H9 (cell line): ENCODE measurements at regions not wholly inside any gene's neighbourhood (a gene's known extent, or its start where the extent isn't known, plus 50 kb on each side); places are given as distances from the start of the nearest gene placed in this dataset.

Experiments used
- DNase-seq: peaks from one replicate; pipeline ENCODE4 v3.0.0-alpha.2; 2017
- H2AFZ ChIP-seq: one replicate; pipeline ENCODE4 v1.6.1; 2013; ENCODE audit warnings: mild to moderate bottlenecking, low read length, control low read depth, moderate library complexity
- H2AK5ac ChIP-seq: 2 replicates; pipeline ENCODE4 v1.6.1; 2013; ENCODE audit warnings: low read length, control low read depth, mixed read lengths; ENCODE audit not compliant: insufficient read length
- H2BK120ac ChIP-seq: one replicate; pipeline ENCODE4 v1.6.1; 2013; ENCODE audit warnings: low read depth, mild to moderate bottlenecking, low read length, control low read depth, inconsistent platforms; ENCODE audit not compliant: poor library complexity, severe bottlenecking
- H2BK12ac ChIP-seq: 2 replicates; pipeline ENCODE4 v1.6.1; 2013; ENCODE audit warnings: low read length, control low read depth, mixed read lengths, low read depth; ENCODE audit not compliant: insufficient read length
- H2BK15ac ChIP-seq: 2 replicates; pipeline ENCODE4 v1.6.1; 2013; ENCODE audit warnings: low read depth, low read length, control low read depth
- H2BK20ac ChIP-seq: one replicate; pipeline ENCODE4 v1.6.1; 2013; ENCODE audit warnings: low read depth, mild to moderate bottlenecking, low read length, control low read depth, inconsistent platforms; ENCODE audit not compliant: poor library complexity, severe bottlenecking
- H2BK5ac ChIP-seq: 2 replicates; pipeline ENCODE4 v1.6.1; 2013; ENCODE audit warnings: low read length, control low read depth, mixed read lengths; ENCODE audit not compliant: insufficient read length
- H3K14ac ChIP-seq: 2 replicates; pipeline ENCODE4 v1.6.1; 2013; ENCODE audit warnings: low read length, control low read depth; ENCODE audit not compliant: insufficient read depth
- H3K18ac ChIP-seq: 2 replicates; pipeline ENCODE4 v1.6.1; 2013; ENCODE audit warnings: low read depth, mild to moderate bottlenecking, mixed read lengths, low read length, control low read depth; ENCODE audit not compliant: insufficient read length
- H3K23ac ChIP-seq: 2 replicates; pipeline ENCODE4 v1.6.1; 2013; ENCODE audit warnings: low read length, control low read depth, mixed read lengths, low read depth; ENCODE audit not compliant: insufficient read length
- H3K23me2 ChIP-seq: 2 replicates; pipeline ENCODE4 v1.6.1; 2013; ENCODE audit warnings: low read depth, mild to moderate bottlenecking, mixed read lengths, low read length, control low read depth; ENCODE audit not compliant: insufficient read length, poor library complexity, severe bottlenecking
- H3K27ac ChIP-seq: 2 replicates; pipeline ENCODE4 v1.5.1; 2013; ENCODE audit warnings: low read length, control low read depth, mixed read lengths, low read depth; ENCODE audit not compliant: insufficient read length
- H3K27me3 ChIP-seq: 2 replicates; pipeline ENCODE4 v1.6.1; 2013; ENCODE audit warnings: low read length, control low read depth, inconsistent platforms; ENCODE audit not compliant: insufficient read depth
- H3K4ac ChIP-seq: 2 replicates; pipeline ENCODE4 v1.6.1; 2013; ENCODE audit warnings: low read depth, mild to moderate bottlenecking, control low read depth, inconsistent platforms, low read length, moderate library complexity
- H3K4me1 ChIP-seq: 2 replicates; pipeline ENCODE4 v1.6.1; 2013; ENCODE audit warnings: low read length, control low read depth, inconsistent platforms; ENCODE audit not compliant: insufficient read depth
- H3K4me2 ChIP-seq: 2 replicates; pipeline ENCODE4 v1.6.1; 2013; ENCODE audit warnings: low read length, control low read depth, mixed read lengths; ENCODE audit not compliant: insufficient read length, insufficient read depth
- H3K56ac ChIP-seq: 2 replicates; pipeline ENCODE4 v1.6.1; 2013; ENCODE audit warnings: low read depth, mild to moderate bottlenecking, mixed read lengths, low read length, control low read depth; ENCODE audit not compliant: insufficient read length
- H3K79me1 ChIP-seq: 2 replicates; pipeline ENCODE4 v1.6.1; 2013; ENCODE audit warnings: low read depth, mild to moderate bottlenecking, moderate library complexity, low read length, control low read depth, inconsistent platforms; ENCODE audit not compliant: insufficient read depth, poor library complexity, severe bottlenecking
- H3K79me2 ChIP-seq: 2 replicates; pipeline ENCODE4 v1.6.1; 2013; ENCODE audit warnings: low read length, control low read depth, inconsistent platforms; ENCODE audit not compliant: insufficient read depth
- H3K9ac ChIP-seq: 2 replicates; pipeline ENCODE4 v1.6.1; 2013; ENCODE audit warnings: low read length, control low read depth, mixed read lengths; ENCODE audit not compliant: insufficient read length; ENCODE audit errors: extremely low read depth
- H3K9me3 ChIP-seq: one replicate; pipeline ENCODE4 v1.6.1; 2013; ENCODE audit warnings: low read depth, low read length, inconsistent platforms; ENCODE audit not compliant: control insufficient read depth
- H3T11ph ChIP-seq: one replicate; pipeline ENCODE4 v1.6.1; 2013; ENCODE audit warnings: mild to moderate bottlenecking, low read length, control low read depth, inconsistent platforms
- H4K20me1 ChIP-seq: one replicate; pipeline ENCODE4 v1.6.1; 2013; ENCODE audit not compliant: control insufficient read depth, insufficient read length, insufficient read depth
- H4K5ac ChIP-seq: 2 replicates; pipeline ENCODE4 v1.6.1; 2013; ENCODE audit warnings: low read depth, mild to moderate bottlenecking, mixed read lengths, low read length, control low read depth; ENCODE audit not compliant: insufficient read length
- H4K8ac ChIP-seq: replicated peaks from 2 replicates; pipeline ENCODE4 v1.6.1; 2013; ENCODE audit warnings: low read length, control low read depth, mixed read lengths, low read depth; ENCODE audit not compliant: insufficient read length
- H4K91ac ChIP-seq: 2 replicates; pipeline ENCODE4 v1.6.1; 2013; ENCODE audit warnings: low read depth, mild to moderate bottlenecking, moderate library complexity, mixed read lengths, low read length, control low read depth; ENCODE audit not compliant: insufficient read length
- H3K27ac Mint-ChIP-seq, 3 experiments: 2 replicates in 2 of 3; 3 replicates in 1 of 3; pipeline ENCODE4 v1.8.0; 2020 to 2021; ENCODE audit warnings: mixed read lengths in 3 of 3, mild to moderate bottlenecking in 1 of 3, moderate library complexity in 1 of 3
- H3K27me3 Mint-ChIP-seq: 2 replicates; pipeline ENCODE4 v1.8.0; 2021; ENCODE audit warnings: low read depth, mild to moderate bottlenecking, moderate library complexity, mixed read lengths
- H3K36me3 Mint-ChIP-seq, 3 experiments: 2 replicates in 2 of 3; 3 replicates in 1 of 3; pipeline ENCODE4 v1.8.0; 2020 to 2021; ENCODE audit warnings: low read depth in 3 of 3, mixed read lengths in 3 of 3; ENCODE audit not compliant: insufficient read depth in 1 of 3
- H3K4me1 Mint-ChIP-seq, 2 experiments: 2 replicates each; pipeline ENCODE4 v1.8.0; 2020; ENCODE audit warnings: mixed read lengths in 2 of 2
- H3K4me3 Mint-ChIP-seq, 2 experiments: 2 replicates in 1 of 2; 3 replicates in 1 of 2; pipeline ENCODE4 v1.8.0; 2020 to 2021; ENCODE audit warnings: mild to moderate bottlenecking in 2 of 2, mixed read lengths in 2 of 2, moderate library complexity in 1 of 2
- H3K9me3 Mint-ChIP-seq, 2 experiments: 2 replicates in 1 of 2; 3 replicates in 1 of 2; pipeline ENCODE4 v1.8.0; 2020; ENCODE audit warnings: mild to moderate bottlenecking in 2 of 2, mixed read lengths in 2 of 2, moderate library complexity in 1 of 2
- CTCF ChIP-seq: fragments of 200-600 bp; sonication (generic); conservative IDR thresholded peaks from 3 replicates; pipeline ENCODE4 v1.8.0; 2021; ENCODE audit warnings: antibody characterized with exemption, mild to moderate bottlenecking
- WGBS: extraction: QIAGEN DNeasy Blood & Tissue Kit; methylation state at CpG from one replicate; pipeline ENCODE4 v1.1.7; 2013; ENCODE audit warnings: missing lambda C conversion rate, low lambda C conversion rate, mixed read lengths; ENCODE audit not compliant: insufficient read length; ENCODE audit errors: extremely low coverage; 5-methylcytosine and 5-hydroxymethylcytosine counted together

- H2BK5ac ChIP-seq = no peak overlapping the region
- no peak overlapping the region for H2BK12ac ChIP-seq
- Mint-ChIP-seq H3K4me3 (no peak overlapping the region), H3K4me1 (peaks cover 0 to 6% of the 10 kb centered on the region in 2 experiments; a peak in 1 of 4 replicates), H3K27me3 (no peaks in the 10 kb centered on the region), H3K36me3 (no peaks in the 10 kb centered on the region; a peak in 1 of 7 replicates), H3K9me3 (no peaks in the 10 kb centered on the region), H3K27ac (no peak overlapping the region)
- H4K91ac ChIP-seq = no peak overlapping the region
- no CpG with 5 or more reads among the region's 30 CpGs for WGBS
- H3K27ac ChIP-seq = no peak overlapping the region
- H3K56ac ChIP-seq = no peak overlapping the region
- no peaks in the 10 kb centered on the region for H3K27me3 ChIP-seq
- H3K14ac ChIP-seq = no peak overlapping the region; the same call in 1 of the 2 replicates
- no peak overlapping the region for H4K5ac ChIP-seq
- no peak for TF ChIP-seq CTCF
- no peak overlapping the region for H3K18ac ChIP-seq
- H3K23me2 ChIP-seq = no peaks in the 10 kb centered on the region
- H3K9ac ChIP-seq = no peak overlapping the region
- H2AFZ ChIP-seq = no peak overlapping the region
- no peaks in the 10 kb centered on the region for H3K79me1 ChIP-seq
- H3T11ph ChIP-seq = no peak overlapping the region
- peak; percentile 22 for DNase-seq
- no peak overlapping the region for H3K4ac ChIP-seq
- no peak overlapping the region for H2BK15ac ChIP-seq
- no peak overlapping the region for H4K8ac ChIP-seq
- no peaks in the 10 kb centered on the region for H3K79me2 ChIP-seq
- no peaks in the 10 kb centered on the region for H3K4me1 ChIP-seq
- H3K9me3 ChIP-seq = no peaks in the 10 kb centered on the region
- H2BK20ac ChIP-seq = no peak overlapping the region
- no peaks in the 10 kb centered on the region for H4K20me1 ChIP-seq
- H2AK5ac ChIP-seq = no peak overlapping the region
- H3K4me2 ChIP-seq = no peak overlapping the region
- H2BK120ac ChIP-seq = no peak overlapping the region
- H3K23ac ChIP-seq = no peak overlapping the region
Measured at GRCh38 chr14:104429291-104429861, 150.2 kb upstream of the C14orf180 start.
